ENCODE measurements at regions not wholly inside any gene's neighbourhood (a gene's known extent, or its start where the extent isn't known, plus 50 kb on each side); places are given as distances from the start of the nearest gene placed in this dataset.

- DNase-seq: no peak
- Histone ChIP-seq H3K4me3 (no peak overlapping the region), H3K27me3 (no peaks in the 10 kb centered on the region), H3K27ac (no peak overlapping the region), H3K36me3 (no peaks in the 10 kb centered on the region), H3K4me1 (no peaks in the 10 kb centered on the region), H3K9me3 (no peaks in the 10 kb centered on the region)
- TF ChIP-seq CTCF (IDR thresholded peaks at IDR 0.05): no peak
- TF ChIP-seq EP300 (IDR thresholded peaks at IDR 0.05; ENCODE audit: low read depth): no peak
- TF ChIP-seq POLR2AphosphoS5 (IDR thresholded peaks at IDR 0.05): no peak
- TF ChIP-seq POLR2A (IDR thresholded peaks at IDR 0.05): no peak
- in situ Hi-C loops (cut with MboI; ENCODE audit: low pct_ligation_motif_present in 1 of 4, low pct_unique_long_range_greater_than_20kb in 1 of 4, low sequenced_read_pairs in 3 of 4): no loop called here
- intact Hi-C loops (cut with DNase I; ENCODE audit: low total_unique reads): no loop called here
- WGBS, 2 donors (ENCODE audit: low coverage in 1 of 2): 70 to 73% methylated on average over 1 of the region's 1 CpG
Observed at GRCh38 chr18:44629406-44629805, 51.3 kb upstream of the SETBP1 start.

- Histone ChIP-seq H3K27me3 (no peaks in the 10 kb centered on the region), H3K36me3 (no peaks in the 10 kb centered on the region), H3K9me3 (no peaks in the 10 kb centered on the region), H3K27ac (no peak overlapping the region), H3K4me1 (no peaks in the 10 kb centered on the region), H3K4me3 (no peak overlapping the region)
- WGBS, 2 donors (ENCODE audit: low coverage in 1 of 2): 43 to 58% methylated on average over 1 to 2 of the region's 2 CpGs
- DNase-seq: no peak
- no peak for TF ChIP-seq POLR2AphosphoS5 (IDR thresholded peaks at IDR 0.05)
- no peak for TF ChIP-seq EP300 (IDR thresholded peaks at IDR 0.05; ENCODE audit: low read depth)
- no peak for TF ChIP-seq POLR2A (IDR thresholded peaks at IDR 0.05)
- TF ChIP-seq CTCF (IDR thresholded peaks at IDR 0.05): no peak
- in situ Hi-C loops (cut with MboI; ENCODE audit: low pct_ligation_motif_present in 1 of 4, low pct_unique_long_range_greater_than_20kb in 1 of 4, low sequenced_read_pairs in 3 of 4): no loop called here
- intact Hi-C loops (cut with DNase I; ENCODE audit: low total_unique reads): no loop called here
Observed at GRCh38 chr18:44630118-44630517, 50.6 kb upstream of the SETBP1 start.

Small RNAs in the stretch of these regions (small RNA-seq; reads per million reads assigned to genes)
- 0 reads per million in 4 donors for gene RNA5SP455

Measured in transverse colon (tissue), 4 donors.